Skeletal muscle satellite cell (primary cell): ENCODE measurements at regions not wholly inside any gene's neighbourhood (a gene's known extent, or its start where the extent isn't known, plus 50 kb on each side); places are given as distances from the start of the nearest gene placed in this dataset.

ENCODE experiments used
- H3K27me3 ChIP-seq: 2 replicates; pipeline ENCODE4 v1.7.0; 2013; ENCODE audit warnings: low read length; ENCODE audit not compliant: control insufficient read depth, insufficient read depth
- H3K36me3 ChIP-seq: 2 replicates; pipeline ENCODE4 v1.7.0; 2013; ENCODE audit warnings: mild to moderate bottlenecking, control low read depth, low read length; ENCODE audit not compliant: insufficient read depth
- H3K4me1 ChIP-seq: 2 replicates; pipeline ENCODE4 v1.7.0; 2013; ENCODE audit warnings: low read length; ENCODE audit not compliant: control insufficient read depth, insufficient read depth
- H3K4me2 ChIP-seq: 2 replicates; pipeline ENCODE4 v1.7.0; 2013; ENCODE audit warnings: mild to moderate bottlenecking, low read length
- H3K4me3 ChIP-seq: 2 replicates; pipeline ENCODE4 v1.7.0; 2013; ENCODE audit warnings: low read length
- H3K9ac ChIP-seq: 2 replicates; pipeline ENCODE4 v1.7.0; 2013; ENCODE audit warnings: mild to moderate bottlenecking, low read depth, low read length, moderate library complexity
- H3K9me3 ChIP-seq: replicated peaks from 2 replicates; pipeline ENCODE4 v1.7.0; 2013; ENCODE audit warnings: mild to moderate bottlenecking, control low read depth, low read length

GRCh38 chr13:31442571-31442970, 242.8 kb downstream of the B3GLCT start:
- Histone ChIP-seq H3K9ac (no peak overlapping the region), H3K4me1 (no peaks in the 10 kb centered on the region), H3K4me3 (no peak overlapping the region), H3K4me2 (no peak overlapping the region), H3K36me3 (no peaks in the 10 kb centered on the region), H3K9me3 (no peaks in the 10 kb centered on the region), H3K27me3 (peaks cover 14% of the 10 kb centered on the region)

- Histone ChIP-seq H3K9me3 (no peaks in the 10 kb centered on the region), H3K4me1 (no peaks in the 10 kb centered on the region), H3K27me3 (peaks cover 30% of the 10 kb centered on the region), H3K36me3 (no peaks in the 10 kb centered on the region), H3K4me3 (no peak overlapping the region), H3K9ac (no peak overlapping the region), H3K4me2 (no peak overlapping the region)
These were observed 244.6 kb downstream of the B3GLCT start for GRCh38 chr13:31444266-31444856.

GRCh38 chr13:31452525-31452924, 252.8 kb downstream of the B3GLCT start:
- Histone ChIP-seq H3K4me1 (no peaks in the 10 kb centered on the region), H3K4me2 (no peak overlapping the region), H3K4me3 (no peak overlapping the region), H3K9me3 (no peaks in the 10 kb centered on the region), H3K9ac (no peak overlapping the region), H3K27me3 (peaks cover 16% of the 10 kb centered on the region), H3K36me3 (no peaks in the 10 kb centered on the region)

GRCh38 chr13:31455581-31455980, 255.8 kb downstream of the B3GLCT start:
- Histone ChIP-seq H3K4me1 (no peaks in the 10 kb centered on the region), H3K4me3 (no peak overlapping the region), H3K9me3 (no peaks in the 10 kb centered on the region), H3K36me3 (no peaks in the 10 kb centered on the region), H3K4me2 (no peak overlapping the region), H3K9ac (no peak overlapping the region), H3K27me3 (no peaks in the 10 kb centered on the region)

- Histone ChIP-seq H3K9ac (no peak overlapping the region), H3K4me2 (no peak overlapping the region), H3K4me1 (no peaks in the 10 kb centered on the region), H3K36me3 (no peaks in the 10 kb centered on the region), H3K9me3 (no peaks in the 10 kb centered on the region), H3K27me3 (no peaks in the 10 kb centered on the region), H3K4me3 (no peak overlapping the region)
These were observed 256.3 kb downstream of the B3GLCT start for GRCh38 chr13:31456056-31456455.

- Histone ChIP-seq H3K36me3 (no peaks in the 10 kb centered on the region), H3K9me3 (no peaks in the 10 kb centered on the region), H3K9ac (no peak overlapping the region), H3K4me3 (no peak overlapping the region), H3K4me1 (no peaks in the 10 kb centered on the region), H3K4me2 (no peak overlapping the region), H3K27me3 (peaks cover 3% of the 10 kb centered on the region)
These were observed 260.3 kb downstream of the B3GLCT start for GRCh38 chr13:31460061-31460460.

- Histone ChIP-seq H3K4me3 (no peak overlapping the region), H3K36me3 (no peaks in the 10 kb centered on the region), H3K4me1 (no peaks in the 10 kb centered on the region), H3K9ac (no peak overlapping the region), H3K27me3 (peaks cover 9% of the 10 kb centered on the region), H3K9me3 (no peaks in the 10 kb centered on the region), H3K4me2 (no peak overlapping the region)
These were observed 262.1 kb downstream of the B3GLCT start for GRCh38 chr13:31461923-31462322.

- H3K4me3 ChIP-seq, result no peak overlapping the region
- no peaks in the 10 kb centered on the region for H3K9me3 ChIP-seq
- H3K36me3 ChIP-seq, result no peaks in the 10 kb centered on the region
- no peak overlapping the region for H3K4me2 ChIP-seq
- H3K4me1 ChIP-seq, result no peaks in the 10 kb centered on the region
- H3K9ac ChIP-seq, result no peak overlapping the region
- peaks cover 10% of the 10 kb centered on the region for H3K27me3 ChIP-seq
These were observed 263.0 kb downstream of the B3GLCT start for GRCh38 chr13:31462766-31463165.

GRCh38 chr13:31468114-31468902, 268.5 kb downstream of the B3GLCT start:
- Histone ChIP-seq H3K9ac (no peak overlapping the region), H3K4me2 (no peak overlapping the region), H3K36me3 (no peaks in the 10 kb centered on the region), H3K4me3 (no peak overlapping the region), H3K27me3 (peaks cover 26% of the 10 kb centered on the region), H3K4me1 (no peaks in the 10 kb centered on the region), H3K9me3 (no peaks in the 10 kb centered on the region)

- H3K9me3 ChIP-seq, result no peaks in the 10 kb centered on the region
- H3K9ac ChIP-seq, result no peak overlapping the region
- H3K36me3 ChIP-seq, result no peaks in the 10 kb centered on the region
These were observed 269.6 kb downstream of the B3GLCT start for GRCh38 chr13:31469377-31469776.

GRCh38 chr13:31476266-31476665, 263.1 kb upstream of the RXFP2 start:
- H3K4me2 ChIP-seq, result peak overlapping the region; percentile 31
- H3K9me3 ChIP-seq, result no peaks in the 10 kb centered on the region
- no peaks in the 10 kb centered on the region for H3K36me3 ChIP-seq

More at GRCh38 chr13:31469377-31469776, 269.6 kb downstream of the B3GLCT start:
- Histone ChIP-seq H3K4me3 (no peak overlapping the region), H3K27me3 (peaks cover 26% of the 10 kb centered on the region), H3K4me1 (no peaks in the 10 kb centered on the region), H3K4me2 (no peak overlapping the region)

GRCh38 chr13:31476753-31477152, 262.6 kb upstream of the RXFP2 start:
- H3K36me3 ChIP-seq, result no peaks in the 10 kb centered on the region
- H3K4me2 ChIP-seq, result peak overlapping the region; percentile 31
- H3K9me3 ChIP-seq, result no peaks in the 10 kb centered on the region
- no peak overlapping the region for H3K9ac ChIP-seq
- no peaks in the 10 kb centered on the region for H3K27me3 ChIP-seq
- H3K4me3 ChIP-seq, result no peak overlapping the region
- H3K4me1 ChIP-seq, result peaks cover 27% of the 10 kb centered on the region

More at GRCh38 chr13:31476266-31476665, 263.1 kb upstream of the RXFP2 start:
- peaks cover 3% of the 10 kb centered on the region for H3K27me3 ChIP-seq
- no peak overlapping the region for H3K4me3 ChIP-seq
- peaks cover 27% of the 10 kb centered on the region for H3K4me1 ChIP-seq
- no peak overlapping the region for H3K9ac ChIP-seq
